Effector memory CD4-positive, alpha-beta T cell (primary cell): ENCODE measurements at regions not wholly inside any gene's neighbourhood (a gene's known extent, or its start where the extent isn't known, plus 50 kb on each side); places are given as distances from the start of the nearest gene placed in this dataset.

Experiments
- DNase-seq, 3 donors: peaks; one replicate each; pipeline ENCODE4 v3.0.0-alpha.2; 2020
- H3K27ac ChIP-seq: 2 replicates; pipeline ENCODE4 v1.7.0; 2013; ENCODE audit warnings: mild to moderate bottlenecking, low read length, moderate library complexity; ENCODE audit not compliant: insufficient read depth, poor library complexity, severe bottlenecking
- H3K27me3 ChIP-seq: replicated peaks from 2 replicates; pipeline ENCODE4 v1.7.0; 2013; ENCODE audit warnings: mild to moderate bottlenecking, low read length; ENCODE audit not compliant: insufficient read depth, control insufficient read depth, poor library complexity, severe bottlenecking
- H3K36me3 ChIP-seq: 2 replicates; pipeline ENCODE4 v1.7.0; 2013; ENCODE audit warnings: mild to moderate bottlenecking, low read length, moderate library complexity; ENCODE audit not compliant: control insufficient read depth, insufficient read depth
- H3K4me1 ChIP-seq: 2 replicates; pipeline ENCODE4 v1.7.0; 2013; ENCODE audit warnings: low read length, mild to moderate bottlenecking; ENCODE audit not compliant: control insufficient read depth, insufficient read depth, poor library complexity, severe bottlenecking
- H3K4me3 ChIP-seq: 2 replicates; pipeline ENCODE4 v1.7.0; 2013; ENCODE audit warnings: low read length, low read depth, mild to moderate bottlenecking; ENCODE audit not compliant: insufficient read depth, poor library complexity, severe bottlenecking
- H3K9me3 ChIP-seq: 2 replicates; pipeline ENCODE4 v1.7.0; 2013; ENCODE audit warnings: mild to moderate bottlenecking, low read length, moderate library complexity; ENCODE audit not compliant: control insufficient read depth

GRCh38 chr2:16123856-16124780 is 183.8 kb downstream of the MYCN start:
- Histone ChIP-seq H3K27ac (no peak overlapping the region), H3K36me3 (no peaks in the 10 kb centered on the region), H3K4me1 (no peaks in the 10 kb centered on the region), H3K9me3 (no peaks in the 10 kb centered on the region), H3K27me3 (no peaks in the 10 kb centered on the region), H3K4me3 (no peak overlapping the region)
- no peak for DNase-seq

- H3K27me3 ChIP-seq, result no peaks in the 10 kb centered on the region
- no peaks in the 10 kb centered on the region for H3K36me3 ChIP-seq
- H3K9me3 ChIP-seq, result no peaks in the 10 kb centered on the region
- H3K4me1 ChIP-seq, result no peaks in the 10 kb centered on the region
- DNase-seq, result no peak
- no peak overlapping the region for H3K27ac ChIP-seq
- no peak overlapping the region for H3K4me3 ChIP-seq
These were observed 183.1 kb downstream of the MYCN start for GRCh38 chr2:16123421-16123820.

- DNase-seq, result no peak
- Histone ChIP-seq H3K27me3 (no peaks in the 10 kb centered on the region), H3K27ac (no peak overlapping the region)
These were observed 182.2 kb downstream of the MYCN start for GRCh38 chr2:16122556-16122955.

GRCh38 chr2:16121986-16122390 is 181.6 kb downstream of the MYCN start:
- Histone ChIP-seq H3K4me1 (no peaks in the 10 kb centered on the region), H3K27me3 (no peaks in the 10 kb centered on the region), H3K36me3 (no peaks in the 10 kb centered on the region), H3K4me3 (no peak overlapping the region), H3K9me3 (no peaks in the 10 kb centered on the region), H3K27ac (no peak overlapping the region)
- no peak for DNase-seq

More at GRCh38 chr2:16122556-16122955, 182.2 kb downstream of the MYCN start:
- Histone ChIP-seq H3K36me3 (no peaks in the 10 kb centered on the region), H3K4me1 (no peaks in the 10 kb centered on the region), H3K9me3 (no peaks in the 10 kb centered on the region), H3K4me3 (no peak overlapping the region)

GRCh38 chr2:16121231-16121985 is 181.1 kb downstream of the MYCN start:
- Histone ChIP-seq H3K4me3 (no peak overlapping the region), H3K36me3 (no peaks in the 10 kb centered on the region), H3K27me3 (no peaks in the 10 kb centered on the region), H3K9me3 (no peaks in the 10 kb centered on the region), H3K4me1 (no peaks in the 10 kb centered on the region), H3K27ac (no peak overlapping the region)
- DNase-seq, result no peak

- Histone ChIP-seq H3K36me3 (no peaks in the 10 kb centered on the region), H3K27me3 (no peaks in the 10 kb centered on the region), H3K27ac (no peak overlapping the region), H3K4me1 (no peaks in the 10 kb centered on the region), H3K9me3 (no peaks in the 10 kb centered on the region), H3K4me3 (no peak overlapping the region)
- DNase-seq, result no peak
These were observed 180.3 kb downstream of the MYCN start for GRCh38 chr2:16120591-16121180.

- H3K36me3 ChIP-seq, result no peaks in the 10 kb centered on the region
- H3K4me1 ChIP-seq, result no peaks in the 10 kb centered on the region
- no peaks in the 10 kb centered on the region for H3K9me3 ChIP-seq
- no peak overlapping the region for H3K4me3 ChIP-seq
- no peaks in the 10 kb centered on the region for H3K27me3 ChIP-seq
- no peak overlapping the region for H3K27ac ChIP-seq
- DNase-seq, result no peak
These were observed 179.4 kb downstream of the MYCN start for GRCh38 chr2:16119741-16120140.

GRCh38 chr2:16118611-16119590 is 178.6 kb downstream of the MYCN start:
- H3K9me3 ChIP-seq, result no peaks in the 10 kb centered on the region
- no peaks in the 10 kb centered on the region for H3K27me3 ChIP-seq
- H3K4me1 ChIP-seq, result no peaks in the 10 kb centered on the region
- no peak for DNase-seq
- no peak overlapping the region for H3K27ac ChIP-seq
- H3K36me3 ChIP-seq, result no peaks in the 10 kb centered on the region
- no peak overlapping the region for H3K4me3 ChIP-seq

GRCh38 chr2:16117791-16118610 is 177.7 kb downstream of the MYCN start:
- no peaks in the 10 kb centered on the region for H3K4me1 ChIP-seq
- no peak overlapping the region for H3K4me3 ChIP-seq
- H3K27me3 ChIP-seq, result no peaks in the 10 kb centered on the region
- no peaks in the 10 kb centered on the region for H3K9me3 ChIP-seq
- DNase-seq, result no peak
- H3K27ac ChIP-seq, result no peak overlapping the region
- no peaks in the 10 kb centered on the region for H3K36me3 ChIP-seq
